BLaER1 treated with 17β-estradiol and CSF1 and Interleukin-3, amounts not matched to agents 10 nM and 100 nM (cell line): ENCODE measurements at regions not wholly inside any gene's neighbourhood (a gene's known extent, or its start where the extent isn't known, plus 50 kb on each side); places are given as distances from the start of the nearest gene placed in this dataset.

Source experiments
- H3K27ac ChIP-seq, 11 experiments: shearing (Covaris generic); formaldehyde crosslinking; 2 replicates each; pipeline ENCODE4 v1.8.1; 2022
- H3K27me3 ChIP-seq, 11 experiments: shearing (Covaris generic); formaldehyde crosslinking; 2 replicates each; pipeline ENCODE4 v1.8.1; 2022
- H3K36me3 ChIP-seq, 11 experiments: shearing (Covaris generic); formaldehyde crosslinking; 2 replicates each; pipeline ENCODE4 v1.8.1; 2022
- H3K4me1 ChIP-seq, 10 experiments: shearing (Covaris generic); formaldehyde crosslinking; 2 replicates each; pipeline ENCODE4 v1.8.1; 2022
- H3K4me2 ChIP-seq, 11 experiments: shearing (Covaris generic); formaldehyde crosslinking; 2 replicates each; pipeline ENCODE4 v1.8.1; 2022
- H3K4me3 ChIP-seq, 10 experiments: shearing (Covaris generic); formaldehyde crosslinking; 2 replicates each; pipeline ENCODE4 v1.8.1; 2022
- H3K9ac ChIP-seq, 11 experiments: shearing (Covaris generic); formaldehyde crosslinking; 2 replicates each; pipeline ENCODE4 v1.8.1; 2022
- H3K9me3 ChIP-seq, 11 experiments: shearing (Covaris generic); formaldehyde crosslinking; replicated peaks in 1 of 11; 2 replicates each; pipeline ENCODE4 v1.8.1; 2022
- H4K20me1 ChIP-seq, 11 experiments: shearing (Covaris generic); formaldehyde crosslinking; 2 replicates each; pipeline ENCODE4 v1.8.1; 2022
- Cebpa-rat ChIP-seq, 11 experiments: shearing (Covaris generic); IDR thresholded peaks; 2 replicates each; pipeline ENCODE4 v1.8.1; 2022

DNA sequence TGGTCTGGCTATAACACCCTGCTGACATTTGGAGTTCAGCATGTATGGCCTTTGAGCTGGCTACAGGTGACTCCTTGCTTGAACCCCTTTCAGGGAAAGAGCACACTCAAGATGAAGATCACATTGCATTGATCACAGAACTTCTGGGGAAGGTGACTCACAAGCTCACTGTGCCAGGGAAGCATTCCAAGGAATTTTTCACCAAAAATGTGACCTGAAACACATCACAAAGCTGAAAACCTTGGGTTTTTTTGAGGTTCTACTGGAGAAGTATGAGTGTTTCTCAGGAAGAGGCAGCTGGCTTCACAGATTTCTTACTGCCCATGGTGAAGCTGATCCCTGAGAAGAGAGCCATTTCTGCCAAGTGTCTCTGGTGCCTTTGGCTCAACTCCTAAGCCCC lies 879.0 kb downstream of the CBLN2 start:
- Histone ChIP-seq H3K36me3 (no peaks in the 10 kb centered on the region), H3K4me2 (no peak overlapping the region), H3K9ac (no peak overlapping the region), H3K27me3 (no peaks in the 10 kb centered on the region), H4K20me1 (no peaks in the 10 kb centered on the region), H3K9me3 (peaks cover 0 to 8% (median 0%) of the 10 kb centered on the region in 11 experiments; a peak in 1 of 22 replicates), H3K27ac (no peak overlapping the region), H3K4me1 (no peaks in the 10 kb centered on the region), H3K4me3 (no peak overlapping the region)
- TF ChIP-seq Cebpa-rat (IDR thresholded peaks at IDR 0.05), result no peak

DNA sequence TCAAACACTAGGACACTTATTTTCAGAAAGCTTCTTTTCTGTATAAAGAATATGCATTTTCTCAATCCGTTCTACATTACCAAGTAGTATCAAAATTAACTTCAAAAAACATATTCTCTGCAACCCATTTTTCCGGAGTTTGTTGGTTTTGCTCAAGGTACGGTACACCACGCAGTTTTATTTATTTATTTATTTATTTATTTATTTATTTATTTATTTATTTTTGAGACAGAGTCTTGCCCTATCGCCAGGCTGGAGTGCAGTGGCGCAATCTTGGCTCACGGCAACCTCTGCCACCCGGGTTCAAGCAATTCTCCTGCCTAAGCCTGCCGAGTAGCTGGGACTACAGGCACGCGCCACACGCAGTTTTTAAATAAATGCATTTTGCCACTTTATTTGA lies 900.3 kb downstream of the CBLN2 start:
- Histone ChIP-seq H3K4me1 (no peaks in the 10 kb centered on the region), H4K20me1 (no peaks in the 10 kb centered on the region), H3K9me3 (no peaks in the 10 kb centered on the region), H3K36me3 (no peaks in the 10 kb centered on the region), H3K9ac (no peak overlapping the region), H3K27ac (no peak overlapping the region), H3K27me3 (no peaks in the 10 kb centered on the region), H3K4me2 (no peak overlapping the region), H3K4me3 (no peak overlapping the region)
- TF ChIP-seq Cebpa-rat (IDR thresholded peaks at IDR 0.05), result no peak

DNA sequence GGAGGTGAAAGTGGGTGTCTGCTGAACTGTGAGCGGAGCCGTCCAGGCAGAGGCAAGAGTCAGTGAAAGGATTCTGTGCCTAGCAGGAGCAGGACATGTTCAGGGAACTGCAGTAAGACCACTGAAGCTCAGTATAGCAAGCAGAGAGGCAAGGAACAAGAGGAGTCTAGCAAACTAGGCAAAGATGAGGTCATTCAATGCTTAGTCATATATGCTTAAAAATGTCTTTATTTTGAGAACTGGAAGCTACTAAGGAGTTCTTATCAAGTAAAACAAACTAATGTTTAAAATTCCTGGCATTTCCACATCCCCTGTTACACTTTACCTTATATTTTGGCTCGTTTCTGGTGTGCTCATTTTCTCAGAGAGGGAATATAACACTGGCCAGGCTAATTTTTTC lies 913.4 kb downstream of the CBLN2 start:
- Histone ChIP-seq H3K4me1 (no peaks in the 10 kb centered on the region), H3K9me3 (no peaks in the 10 kb centered on the region), H3K27ac (no peak overlapping the region), H3K36me3 (no peaks in the 10 kb centered on the region), H3K4me2 (no peak overlapping the region), H4K20me1 (no peaks in the 10 kb centered on the region), H3K27me3 (no peaks in the 10 kb centered on the region), H3K9ac (no peak overlapping the region), H3K4me3 (no peak overlapping the region)
- TF ChIP-seq Cebpa-rat (IDR thresholded peaks at IDR 0.05), result no peak

DNA sequence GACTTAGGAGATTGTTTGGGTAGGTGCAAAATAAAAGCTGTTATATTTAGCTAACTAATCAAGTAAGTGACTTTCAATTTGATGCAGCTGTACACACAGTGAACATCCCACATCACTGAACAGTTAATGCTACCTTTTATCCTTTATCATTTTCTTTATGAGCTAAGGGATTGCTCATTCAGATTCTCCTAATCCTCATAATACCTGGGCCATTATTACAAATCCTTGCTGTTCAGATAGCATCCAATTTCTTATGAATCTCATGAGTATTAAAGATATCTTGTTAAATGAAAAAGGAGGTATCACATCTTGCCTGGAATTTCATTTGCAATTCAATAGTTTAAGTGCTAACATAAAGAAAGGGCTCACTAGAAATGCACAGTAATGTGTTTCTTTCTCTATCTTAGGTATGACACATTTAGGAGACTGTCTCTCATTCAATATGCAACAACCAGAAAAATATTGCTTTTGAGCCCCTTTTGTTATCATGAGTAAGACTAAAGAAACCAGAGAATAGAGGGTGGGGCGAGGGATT lies 918.5 kb downstream of the CBLN2 start:
- H3K4me3 ChIP-seq, result no peak overlapping the region
- H3K4me1 ChIP-seq, result no peaks in the 10 kb centered on the region
- H3K36me3 ChIP-seq, result no peaks in the 10 kb centered on the region
- TF ChIP-seq Cebpa-rat (IDR thresholded peaks at IDR 0.05), result no peak
- H3K27me3 ChIP-seq, result no peaks in the 10 kb centered on the region
- H3K9me3 ChIP-seq, result no peaks in the 10 kb centered on the region
- no peaks in the 10 kb centered on the region for H4K20me1 ChIP-seq
- H3K9ac ChIP-seq, result no peak overlapping the region
- no peak overlapping the region for H3K27ac ChIP-seq
- H3K4me2 ChIP-seq, result no peak overlapping the region

DNA sequence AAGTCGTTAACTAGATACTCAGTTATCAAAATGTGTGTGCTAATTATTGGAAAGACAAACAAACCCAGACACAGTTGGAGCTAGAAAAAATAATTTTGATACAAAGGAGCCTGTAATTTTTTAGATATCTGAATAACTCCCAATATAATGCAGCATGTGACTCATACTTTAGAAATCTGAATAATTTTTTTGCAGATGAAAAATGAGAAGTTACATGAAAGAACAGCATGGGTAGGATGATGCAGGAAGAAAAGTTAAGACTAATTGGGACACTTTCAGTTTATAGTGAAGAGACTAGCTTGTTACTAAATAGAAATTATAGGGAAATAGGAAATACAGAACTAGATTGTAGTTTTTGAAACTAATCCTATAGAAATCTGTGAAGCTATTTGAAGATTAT lies 945.8 kb downstream of the CBLN2 start:
- Histone ChIP-seq H3K27ac (no peak overlapping the region), H4K20me1 (no peaks in the 10 kb centered on the region), H3K36me3 (no peaks in the 10 kb centered on the region), H3K27me3 (no peaks in the 10 kb centered on the region), H3K4me1 (peaks cover 0 to 10% (median 0%) of the 10 kb centered on the region in 10 experiments; a peak in 2 of 20 replicates), H3K4me3 (no peak overlapping the region), H3K4me2 (no peak overlapping the region), H3K9ac (no peak overlapping the region), H3K9me3 (no peaks in the 10 kb centered on the region)
- TF ChIP-seq Cebpa-rat (IDR thresholded peaks at IDR 0.05), result no peak

DNA sequence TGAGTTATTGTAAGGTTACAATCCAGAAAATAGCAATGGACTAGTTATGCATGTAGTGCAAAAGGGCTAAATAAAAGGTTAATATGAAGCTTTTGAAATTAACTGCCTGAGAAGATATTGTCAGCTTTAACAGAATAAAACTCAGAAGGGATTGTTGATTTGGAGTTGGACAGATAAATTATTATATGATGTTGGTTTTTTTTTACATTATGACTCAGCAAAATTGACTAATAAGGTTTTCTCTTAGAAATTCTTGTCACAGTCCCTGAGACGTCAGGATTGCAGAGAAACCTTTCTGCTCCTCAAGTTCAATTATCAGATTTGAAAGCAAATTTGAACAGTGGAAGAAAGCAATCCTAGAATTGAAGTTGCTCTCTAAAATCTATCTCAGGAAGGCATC lies 946.9 kb downstream of the CBLN2 start:
- Histone ChIP-seq H3K9me3 (no peaks in the 10 kb centered on the region), H3K4me2 (no peak overlapping the region), H3K4me3 (no peak overlapping the region), H3K27me3 (no peaks in the 10 kb centered on the region), H3K27ac (no peak overlapping the region; a peak in 1 of 22 replicates), H4K20me1 (no peaks in the 10 kb centered on the region), H3K9ac (no peak overlapping the region), H3K36me3 (no peaks in the 10 kb centered on the region), H3K4me1 (peaks cover 0 to 10% (median 0%) of the 10 kb centered on the region in 10 experiments; a peak in 2 of 20 replicates)
- no peak for TF ChIP-seq Cebpa-rat (IDR thresholded peaks at IDR 0.05)

DNA sequence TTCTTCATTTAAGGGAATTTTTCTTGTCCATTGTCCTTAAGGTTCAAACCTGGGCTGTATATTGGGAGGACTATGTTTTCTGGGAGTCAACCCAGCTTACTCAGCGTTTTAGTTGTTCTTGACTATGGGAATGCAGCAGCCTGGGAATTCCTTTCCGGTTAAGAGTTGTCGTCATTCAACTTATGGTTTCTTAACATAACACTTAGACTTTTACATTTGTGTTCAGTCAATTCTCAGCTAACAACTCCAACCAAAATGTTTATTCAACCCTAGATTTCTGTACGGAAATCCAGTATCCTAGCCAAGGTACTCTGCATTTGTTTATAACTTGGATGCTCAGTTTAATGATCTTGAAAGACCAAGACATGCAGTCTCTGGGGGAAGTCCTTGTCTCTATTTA lies 960.9 kb downstream of the CBLN2 start:
- Histone ChIP-seq H3K4me2 (no peak overlapping the region), H3K9me3 (peaks cover 0 to 8% (median 0%) of the 10 kb centered on the region in 11 experiments; a peak in 2 of 22 replicates), H3K4me1 (no peaks in the 10 kb centered on the region), H3K4me3 (no peak overlapping the region), H3K27ac (no peak overlapping the region), H3K9ac (no peak overlapping the region), H4K20me1 (no peaks in the 10 kb centered on the region), H3K36me3 (no peaks in the 10 kb centered on the region), H3K27me3 (no peaks in the 10 kb centered on the region)
- TF ChIP-seq Cebpa-rat (IDR thresholded peaks at IDR 0.05), result no peak

DNA sequence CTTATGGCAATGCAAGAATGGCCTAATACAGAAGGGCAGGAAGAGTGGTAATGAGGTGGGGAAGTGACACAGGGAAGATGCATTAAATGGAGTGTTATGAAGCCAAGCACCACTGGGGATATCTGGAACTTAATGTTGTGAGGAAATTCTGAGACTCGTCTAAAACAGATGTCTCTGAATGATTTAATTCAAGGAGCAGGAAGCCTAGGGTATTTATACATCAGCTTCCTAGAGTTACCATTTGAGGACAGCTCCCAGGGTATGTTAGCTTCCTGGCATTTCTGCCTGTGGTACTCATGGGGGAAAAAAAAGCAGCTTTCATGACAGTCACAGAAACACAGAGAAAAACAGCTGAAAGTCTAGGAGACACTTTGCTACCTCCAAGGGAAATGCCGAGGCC lies 989.5 kb downstream of the CBLN2 start:
- no peak for TF ChIP-seq Cebpa-rat (IDR thresholded peaks at IDR 0.05)
- Histone ChIP-seq H3K36me3 (no peaks in the 10 kb centered on the region), H3K4me2 (no peak overlapping the region)

DNA sequence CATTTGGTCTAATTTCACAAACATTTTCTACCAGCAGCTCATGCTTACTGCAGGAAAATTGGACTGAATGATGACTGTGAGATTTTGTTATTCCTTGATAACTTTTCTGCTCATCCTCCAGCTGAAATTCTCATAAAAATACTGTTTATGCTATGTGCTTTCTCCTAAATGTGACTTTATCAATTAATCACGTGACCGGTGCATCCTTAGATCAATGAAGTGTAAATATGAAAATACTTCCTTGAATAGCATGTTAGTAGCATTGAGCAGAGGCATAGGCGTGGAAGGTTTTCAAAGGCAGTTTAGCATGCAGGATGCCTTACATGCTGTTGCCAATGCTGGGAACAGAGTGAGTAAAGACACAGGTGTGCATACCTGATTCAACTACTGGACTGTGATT lies 1002.5 kb downstream of the CBLN2 start:
- peaks cover 0 to 10% (median 0%) of the 10 kb centered on the region in 11 experiments; a peak in 3 of 22 replicates for H3K9me3 ChIP-seq
- H3K27ac ChIP-seq, result no peak overlapping the region
- no peaks in the 10 kb centered on the region for H3K36me3 ChIP-seq
- H3K27me3 ChIP-seq, result no peaks in the 10 kb centered on the region
- no peak overlapping the region for H3K4me3 ChIP-seq
- no peak overlapping the region for H3K9ac ChIP-seq
- no peaks in the 10 kb centered on the region for H3K4me1 ChIP-seq
- H4K20me1 ChIP-seq, result no peaks in the 10 kb centered on the region
- no peak for TF ChIP-seq Cebpa-rat (IDR thresholded peaks at IDR 0.05)
- no peak overlapping the region for H3K4me2 ChIP-seq

More for the DNA sequence above, 989.5 kb downstream of the CBLN2 start:
- no peak overlapping the region for H3K27ac ChIP-seq
- no peaks in the 10 kb centered on the region for H4K20me1 ChIP-seq
- H3K4me3 ChIP-seq, result no peak overlapping the region
- H3K9ac ChIP-seq, result no peak overlapping the region
- no peaks in the 10 kb centered on the region for H3K4me1 ChIP-seq
- no peaks in the 10 kb centered on the region for H3K27me3 ChIP-seq
- peaks cover 0 to 9% (median 7%) of the 10 kb centered on the region in 11 experiments; a peak in 8 of 22 replicates for H3K9me3 ChIP-seq

DNA sequence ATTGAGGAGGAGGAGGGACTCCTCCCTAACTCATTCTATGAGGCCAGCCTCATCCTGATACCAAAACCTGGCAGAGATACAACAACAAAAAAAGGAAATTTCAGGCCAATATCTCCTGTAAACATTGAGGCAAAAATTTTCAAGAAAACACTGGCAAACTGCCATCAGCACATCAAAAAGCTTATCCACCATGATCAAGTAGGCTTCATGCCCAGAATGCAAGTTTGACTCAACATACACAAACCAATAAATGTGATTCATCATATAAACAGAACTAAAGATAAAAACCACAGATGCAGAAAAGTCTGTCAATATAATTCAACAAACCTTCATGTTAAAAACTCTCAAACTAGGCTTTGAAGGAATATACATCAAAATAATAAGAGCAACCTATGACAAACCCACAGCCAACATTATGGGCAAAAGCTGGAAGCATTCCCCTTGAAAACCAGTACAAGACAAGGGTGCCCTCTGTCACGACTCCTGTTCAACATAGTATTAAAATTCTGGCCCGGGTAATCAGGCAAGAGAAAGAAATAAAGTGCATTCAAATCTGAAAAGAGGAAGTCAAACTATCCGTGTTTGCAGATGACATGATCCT lies 1014.3 kb downstream of the CBLN2 start:
- no peak overlapping the region for H3K4me3 ChIP-seq
- no peaks in the 10 kb centered on the region for H3K9me3 ChIP-seq
- H4K20me1 ChIP-seq, result no peaks in the 10 kb centered on the region
- no peaks in the 10 kb centered on the region for H3K36me3 ChIP-seq
- TF ChIP-seq Cebpa-rat (IDR thresholded peaks at IDR 0.05), result no peak
- H3K4me1 ChIP-seq, result no peaks in the 10 kb centered on the region
- no peak overlapping the region for H3K9ac ChIP-seq
- no peak overlapping the region for H3K27ac ChIP-seq
- H3K4me2 ChIP-seq, result no peak overlapping the region
- H3K27me3 ChIP-seq, result no peaks in the 10 kb centered on the region
